ENCODE measurements at regions not wholly inside any gene's neighbourhood (a gene's known extent, or its start where the extent isn't known, plus 50 kb on each side); places are given as distances from the start of the nearest gene placed in this dataset.

- Histone ChIP-seq H3K9me3 (no peaks in the 10 kb centered on the region), H3K27me3 (no peaks in the 10 kb centered on the region), H3K4me3 (no peak overlapping the region), H3K36me3 (no peaks in the 10 kb centered on the region), H3K27ac (replicated peaks in 1 of 4) (no peak overlapping the region), H3K4me1 (peaks cover 0 to 20% (median 16%) of the 10 kb centered on the region in 4 donors)
- DNase-seq (ENCODE audit: extremely low spot score) = no peak
- WGBS = 100% methylated on average over 3 of the region's 5 CpGs
- intact Hi-C loops (cut with DNase I) = no loop called here
- TF ChIP-seq EP300 (IDR thresholded peaks at IDR 0.05) = no peak
- no peak for TF ChIP-seq POLR2AphosphoS5 (IDR thresholded peaks at IDR 0.05)
- no peak for TF ChIP-seq CTCF (IDR thresholded peaks at IDR 0.05)
- TF ChIP-seq POLR2A (IDR thresholded peaks at IDR 0.05; ENCODE audit: low read depth) = no peak
Observed at GRCh38 chr20:8935878-8936277, 133.0 kb upstream of the PLCB4 start.

DNA sequence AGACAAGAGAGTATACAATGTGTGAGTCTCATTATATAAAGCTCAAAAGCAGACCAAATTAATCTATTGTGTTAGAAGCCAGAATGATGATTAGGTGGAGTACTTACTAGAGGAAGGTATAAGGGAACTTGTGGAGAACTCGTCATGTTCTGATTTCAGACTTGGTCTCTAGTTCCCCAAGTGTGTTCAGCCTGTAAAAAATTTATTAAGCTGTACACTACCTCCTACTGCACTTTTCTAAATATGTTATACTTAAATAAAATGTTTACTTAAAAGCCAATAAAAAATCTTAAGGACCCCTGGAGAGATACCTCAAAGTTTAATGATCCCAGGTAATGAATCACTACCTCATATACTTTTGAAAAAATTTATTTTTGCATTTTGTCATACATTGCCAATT, 130.4 kb upstream of the PLCB4 start:
- H3K4me3 ChIP-seq = no peak overlapping the region
- TF ChIP-seq POLR2AphosphoS5 (IDR thresholded peaks at IDR 0.05) (no peak), EP300 (IDR thresholded peaks at IDR 0.05) (no peak), POLR2A (IDR thresholded peaks at IDR 0.05; ENCODE audit: low read depth) (no peak), CTCF (IDR thresholded peaks at IDR 0.05) (no peak)
- WGBS = 96% methylated on average over 1 of the region's 1 CpG
- intact Hi-C loops (cut with DNase I) = no loop called here
- no peaks in the 10 kb centered on the region for H3K27me3 ChIP-seq
- H3K36me3 ChIP-seq = no peaks in the 10 kb centered on the region
- peaks cover 0 to 12% (median 3%) of the 10 kb centered on the region in 4 donors for H3K4me1 ChIP-seq
- no peak for DNase-seq (ENCODE audit: extremely low spot score)
- H3K27ac ChIP-seq (replicated peaks in 1 of 4) = no peak overlapping the region
- no peaks in the 10 kb centered on the region for H3K9me3 ChIP-seq

GRCh38 chr20:8940326-8940725, 128.6 kb upstream of the PLCB4 start:
- Histone ChIP-seq H3K27ac (replicated peaks in 1 of 4) (no peak overlapping the region), H3K27me3 (no peaks in the 10 kb centered on the region), H3K36me3 (no peaks in the 10 kb centered on the region), H3K4me3 (no peak overlapping the region), H3K9me3 (no peaks in the 10 kb centered on the region), H3K4me1 (peaks cover 0 to 21% (median 15%) of the 10 kb centered on the region in 4 donors)
- no peak for TF ChIP-seq POLR2A (IDR thresholded peaks at IDR 0.05; ENCODE audit: low read depth)
- peak in 1 of 2 donors; percentile 30 for TF ChIP-seq POLR2AphosphoS5 (IDR thresholded peaks at IDR 0.05)
- intact Hi-C loops (cut with DNase I) = no loop called here
- DNase-seq (ENCODE audit: extremely low spot score) = no peak
- 72% methylated on average over 2 of the region's 2 CpGs for WGBS

DNA sequence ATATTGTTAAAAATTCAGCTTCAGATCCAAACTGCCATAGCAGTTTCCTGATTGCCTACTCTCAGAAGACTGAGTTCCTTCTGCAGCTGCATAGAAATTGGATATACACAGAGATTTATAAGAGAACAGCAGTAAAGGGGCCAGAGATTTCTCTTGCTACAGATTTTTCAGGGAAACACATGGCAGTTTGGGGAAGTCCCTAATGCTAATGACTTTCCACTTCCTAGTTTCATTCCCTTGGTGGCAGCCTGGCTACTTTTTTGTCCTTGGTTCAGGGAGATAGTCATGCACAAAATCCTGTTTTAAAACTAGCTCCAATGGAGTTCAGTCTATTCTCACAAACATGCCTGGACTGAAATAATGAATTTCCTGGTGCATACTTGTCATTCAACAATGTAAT, 125.3 kb upstream of the PLCB4 start:
- no peaks in the 10 kb centered on the region for H3K36me3 ChIP-seq
- DNase-seq (ENCODE audit: extremely low spot score) = no peak
- no peaks in the 10 kb centered on the region for H3K9me3 ChIP-seq
- intact Hi-C loops (cut with DNase I) = no loop called here
- TF ChIP-seq EP300 (IDR thresholded peaks at IDR 0.05) (no peak), POLR2AphosphoS5 (IDR thresholded peaks at IDR 0.05) (no peak), POLR2A (IDR thresholded peaks at IDR 0.05; ENCODE audit: low read depth) (no peak), CTCF (IDR thresholded peaks at IDR 0.05) (no peak)
- no peak overlapping the region for H3K27ac ChIP-seq (replicated peaks in 1 of 4)
- H3K27me3 ChIP-seq = no peaks in the 10 kb centered on the region
- H3K4me1 ChIP-seq = peaks cover 18 to 47% (median 41%) of the 10 kb centered on the region in 4 donors
- no peak overlapping the region for H3K4me3 ChIP-seq

- DNase-seq (ENCODE audit: extremely low spot score) = no peak
- Histone ChIP-seq H3K9me3 (no peaks in the 10 kb centered on the region), H3K4me1 (peaks cover 18 to 54% (median 41%) of the 10 kb centered on the region in 4 donors), H3K27me3 (no peaks in the 10 kb centered on the region), H3K4me3 (no peak overlapping the region), H3K36me3 (no peaks in the 10 kb centered on the region), H3K27ac (replicated peaks in 1 of 4) (peak overlapping the region; percentile 65 to 69 (median 67))
- WGBS = 41% methylated on average over 6 of the region's 6 CpGs
- peak in 1 of 2 donors; percentile 34 for TF ChIP-seq POLR2AphosphoS5 (IDR thresholded peaks at IDR 0.05)
- no peak for TF ChIP-seq POLR2A (IDR thresholded peaks at IDR 0.05; ENCODE audit: low read depth)
- intact Hi-C loops (cut with DNase I) = no loop called here
Observed at GRCh38 chr20:8946036-8946940, 122.6 kb upstream of the PLCB4 start.

All from esophagus muscularis mucosa (tissue), 4 donors.